ENCODE measurements at regions not wholly inside any gene's neighbourhood (a gene's known extent, or its start where the extent isn't known, plus 50 kb on each side); places are given as distances from the start of the nearest gene placed in this dataset.

DNA sequence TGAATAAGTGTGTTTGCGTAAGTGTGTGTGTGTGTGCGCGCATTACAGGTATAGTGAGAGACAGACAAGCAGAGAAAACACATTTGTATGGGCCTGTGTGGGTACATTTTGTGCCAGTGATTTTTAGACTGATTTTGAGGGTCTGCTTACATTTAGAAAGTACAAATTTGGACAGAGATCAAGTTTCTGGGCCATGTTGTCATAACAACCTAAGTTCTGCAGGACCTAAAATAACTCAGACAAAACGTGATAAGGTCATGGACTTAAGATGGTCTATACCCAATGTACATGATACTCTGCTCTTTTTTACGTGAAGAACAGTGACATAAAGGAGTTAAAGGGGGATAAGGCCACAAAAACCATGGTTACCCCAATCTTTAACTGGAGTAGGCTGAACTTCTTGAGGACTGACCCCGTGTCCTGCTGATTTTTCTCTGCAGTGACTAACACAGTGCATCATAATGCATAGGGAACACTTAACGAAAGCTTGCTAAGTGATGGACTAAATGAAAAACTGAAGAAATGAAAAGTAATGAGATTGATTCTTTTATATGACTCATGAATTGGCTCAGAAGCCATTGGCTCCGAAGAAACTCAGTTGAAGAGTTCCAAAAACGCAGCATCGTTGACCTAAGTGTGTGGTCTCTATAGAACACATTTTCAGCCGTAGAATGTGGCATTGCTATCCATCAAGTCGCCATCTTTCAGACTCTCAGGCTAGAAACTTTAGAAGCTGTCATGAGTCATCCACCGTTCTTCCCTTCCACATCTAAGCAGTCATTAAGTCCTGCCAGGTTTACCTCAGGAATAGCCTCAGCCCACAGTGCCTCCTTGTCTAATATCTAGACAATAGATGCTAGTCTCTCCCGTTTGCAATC, 61.6 kb upstream of the NCOA1 start:
- DNase-seq (ENCODE audit: extremely low read depth, low read depth): no peak
- TF ChIP-seq, protein P1, sequence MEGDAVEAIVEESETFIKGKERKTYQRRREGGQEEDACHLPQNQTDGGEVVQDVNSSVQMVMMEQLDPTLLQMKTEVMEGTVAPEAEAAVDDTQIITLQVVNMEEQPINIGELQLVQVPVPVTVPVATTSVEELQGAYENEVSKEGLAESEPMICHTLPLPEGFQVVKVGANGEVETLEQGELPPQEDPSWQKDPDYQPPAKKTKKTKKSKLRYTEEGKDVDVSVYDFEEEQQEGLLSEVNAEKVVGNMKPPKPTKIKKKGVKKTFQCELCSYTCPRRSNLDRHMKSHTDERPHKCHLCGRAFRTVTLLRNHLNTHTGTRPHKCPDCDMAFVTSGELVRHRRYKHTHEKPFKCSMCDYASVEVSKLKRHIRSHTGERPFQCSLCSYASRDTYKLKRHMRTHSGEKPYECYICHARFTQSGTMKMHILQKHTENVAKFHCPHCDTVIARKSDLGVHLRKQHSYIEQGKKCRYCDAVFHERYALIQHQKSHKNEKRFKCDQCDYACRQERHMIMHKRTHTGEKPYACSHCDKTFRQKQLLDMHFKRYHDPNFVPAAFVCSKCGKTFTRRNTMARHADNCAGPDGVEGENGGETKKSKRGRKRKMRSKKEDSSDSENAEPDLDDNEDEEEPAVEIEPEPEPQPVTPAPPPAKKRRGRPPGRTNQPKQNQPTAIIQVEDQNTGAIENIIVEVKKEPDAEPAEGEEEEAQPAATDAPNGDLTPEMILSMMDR (IDR thresholded peaks at IDR 0.05; ENCODE audit: low read depth, low read length): no peak

DNA sequence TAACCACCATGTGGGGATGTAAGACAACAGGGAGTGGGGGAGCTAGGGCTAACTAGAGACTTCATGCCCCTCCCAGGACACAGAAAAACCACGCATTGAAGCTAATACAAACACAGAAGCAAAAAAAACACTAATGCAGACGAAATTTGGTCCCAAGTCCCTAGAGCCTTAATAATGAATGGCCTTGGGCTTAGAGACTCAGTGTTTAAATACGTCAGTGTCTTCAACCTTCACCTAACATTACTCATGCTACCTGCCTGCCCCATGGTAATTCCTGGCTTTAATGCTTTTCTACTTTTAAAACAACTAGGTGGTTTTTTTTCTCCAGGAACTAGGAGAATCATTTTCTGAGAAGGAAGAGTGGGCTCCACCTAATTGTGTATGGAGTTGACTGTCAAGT, 64.1 kb upstream of the ITSN2 start:
- TF ChIP-seq, protein P1 (IDR thresholded peaks at IDR 0.05; ENCODE audit: low read depth, low read length): no peak
- DNase-seq (ENCODE audit: extremely low read depth, low read depth): no peak

DNA sequence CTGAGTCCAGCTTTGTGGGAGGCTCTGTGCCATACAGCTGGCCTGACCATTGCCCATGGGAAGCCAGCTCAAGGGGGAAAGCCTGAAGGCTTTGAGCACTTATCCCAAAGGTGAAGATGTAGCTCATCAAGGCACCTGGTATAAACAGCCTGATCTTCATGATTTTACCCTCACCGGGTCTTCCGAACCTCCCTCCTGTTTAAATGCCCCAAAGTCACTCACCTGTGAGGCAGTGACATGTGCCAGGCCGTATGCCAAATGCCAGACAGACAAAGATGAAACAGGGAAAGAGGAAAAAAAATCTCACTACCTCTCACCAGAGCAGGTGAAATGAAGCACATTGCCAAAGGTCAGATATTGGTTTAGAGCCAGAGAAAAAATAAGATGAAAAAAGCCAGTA, 62.8 kb upstream of the ITSN2 start:
- no peak for DNase-seq (ENCODE audit: extremely low read depth, low read depth)
- TF ChIP-seq, protein P1 (IDR thresholded peaks at IDR 0.05; ENCODE audit: low read depth, low read length): no peak

DNA sequence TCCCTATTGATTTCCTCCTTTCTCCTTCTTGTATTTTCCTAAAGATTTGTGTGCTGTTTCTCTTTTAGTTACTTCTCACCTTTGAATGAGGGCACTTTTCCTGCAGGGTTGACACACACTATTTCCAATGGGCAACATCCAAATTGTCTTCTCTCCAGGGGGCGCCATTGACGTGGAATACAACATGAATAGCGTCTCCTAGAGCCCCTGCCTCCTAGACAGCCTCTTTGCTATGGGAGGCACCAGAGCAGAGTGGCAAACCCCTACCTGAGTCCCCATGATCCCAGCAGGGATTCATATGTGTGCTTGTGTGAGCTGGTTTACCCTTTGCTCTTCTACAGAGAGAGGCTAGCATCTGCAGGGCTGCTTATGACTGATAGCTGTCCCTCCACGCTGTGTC, 61.3 kb upstream of the ITSN2 start:
- TF ChIP-seq, protein P1 (IDR thresholded peaks at IDR 0.05; ENCODE audit: low read depth, low read length): peak; percentile 59
- no peak for DNase-seq (ENCODE audit: extremely low read depth, low read depth)

DNA sequence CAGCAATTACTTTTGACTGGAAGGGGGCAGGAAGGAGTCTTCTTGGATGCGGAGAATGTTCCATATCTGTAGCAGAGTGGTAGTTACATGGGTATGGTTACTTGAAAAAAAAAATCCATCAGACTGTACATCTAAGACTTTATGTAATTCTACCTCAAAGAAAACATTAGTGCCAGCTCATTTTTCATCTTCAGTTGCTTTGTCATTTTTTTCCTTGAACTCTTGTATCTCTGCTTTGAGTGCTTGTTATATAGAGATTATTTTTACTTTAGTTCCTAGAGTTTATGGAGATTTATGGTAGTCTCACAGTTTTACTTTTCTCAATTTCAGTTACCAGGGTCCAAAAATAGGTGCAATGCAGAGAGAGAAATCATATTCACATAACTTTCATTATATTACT, 60.0 kb upstream of the ITSN2 start:
- no peak for DNase-seq (ENCODE audit: extremely low read depth, low read depth)
- TF ChIP-seq, protein P1 (IDR thresholded peaks at IDR 0.05; ENCODE audit: low read depth, low read length): no peak

DNA sequence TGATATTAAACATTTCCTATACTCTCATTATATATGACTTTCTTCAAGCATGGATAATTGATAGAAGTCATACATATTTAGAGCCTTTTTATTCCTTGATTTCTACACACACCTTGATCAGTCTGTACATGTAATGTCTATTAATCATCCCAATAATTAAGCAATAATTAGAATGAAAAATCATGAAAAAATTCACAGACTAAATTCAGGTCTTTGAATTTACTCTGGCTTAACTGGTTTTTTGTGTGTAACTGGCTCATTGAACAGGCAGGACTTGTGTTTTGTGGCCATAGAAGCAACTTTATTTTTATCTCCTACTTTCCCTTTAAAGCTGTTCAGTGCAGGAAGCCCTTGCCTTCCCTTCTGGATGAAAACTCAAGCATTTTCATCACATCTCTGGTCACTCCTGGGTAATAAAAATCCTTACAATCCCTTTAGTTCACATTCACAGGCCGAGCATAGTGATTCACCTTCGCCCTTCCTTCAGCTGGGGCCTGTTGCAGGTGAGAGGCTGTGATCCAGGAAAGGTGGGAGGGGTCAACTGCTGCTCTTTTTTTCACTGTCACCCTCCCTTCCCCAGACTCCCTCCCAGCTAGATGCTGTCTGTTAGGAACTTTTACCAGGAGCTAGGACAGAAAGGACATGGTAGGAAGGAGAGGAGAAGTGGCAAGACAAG, 58.0 kb upstream of the ITSN2 start:
- TF ChIP-seq, protein P1 (IDR thresholded peaks at IDR 0.05; ENCODE audit: low read depth, low read length): no peak
- no peak for DNase-seq (ENCODE audit: extremely low read depth, low read depth)

DNA sequence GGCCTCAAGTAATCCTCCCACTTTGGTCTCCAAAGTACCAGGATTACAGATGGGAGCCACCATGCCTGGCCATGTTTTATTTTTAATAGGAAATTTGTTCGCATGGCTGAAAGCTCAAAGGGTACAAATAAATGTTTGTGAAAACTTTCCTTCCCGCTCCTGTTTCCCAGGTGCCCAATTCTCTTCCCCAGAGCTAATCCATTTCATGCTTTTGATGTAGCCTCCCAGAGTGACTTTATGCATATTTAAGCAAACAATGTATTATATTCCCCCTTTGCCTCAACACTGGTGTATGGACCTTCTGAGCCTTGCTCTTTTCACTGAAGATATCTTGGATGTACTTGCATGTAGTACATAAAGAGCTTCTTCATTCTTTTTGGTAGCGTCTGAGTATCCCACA, 52.5 kb upstream of the ITSN2 start:
- TF ChIP-seq, protein P1 (IDR thresholded peaks at IDR 0.05; ENCODE audit: low read depth, low read length): no peak
- DNase-seq (ENCODE audit: extremely low read depth, low read depth): no peak

Measured in AG09319 (cell line).